ENCODE measurements at regions not wholly inside any gene's neighbourhood (a gene's known extent, or its start where the extent isn't known, plus 50 kb on each side); places are given as distances from the start of the nearest gene placed in this dataset.

GRCh38 chr9:108108280-108108851 lies 618.8 kb upstream of the KLF4 start (continued):
- TF ChIP-seq ZSCAN4 (tag by site-specific recombination; IDR thresholded peaks at IDR 0.05) (no peak), ZBTB20 (tag by site-specific recombination; IDR thresholded peaks at IDR 0.05) (no peak), AEBP2 (tag by site-specific recombination; IDR thresholded peaks at IDR 0.05; ENCODE audit: borderline replicate concordance) (no peak), ZNF155 (tag by site-specific recombination; IDR thresholded peaks at IDR 0.05) (no peak), PRDM6 (tag by site-specific recombination; IDR thresholded peaks at IDR 0.05) (no peak), ZSCAN30 (tag by site-specific recombination; IDR thresholded peaks at IDR 0.05) (no peak), ZNF561 (tag by site-specific recombination; IDR thresholded peaks at IDR 0.05; ENCODE audit: borderline replicate concordance) (no peak), ZEB2 (tag by site-specific recombination; IDR thresholded peaks at IDR 0.05) (no peak)

- POLR2A ChIA-PET: no interaction called here
Measured at GRCh38 chr9:108105885-108106284, 616.3 kb upstream of the KLF4 start.

More at GRCh38 chr9:108105885-108106284, 616.3 kb upstream of the KLF4 start:
- Histone ChIP-seq H3K36me3 (ENCODE audit: control insufficient read depth in 2 of 2, insufficient read depth in 1 of 2, low read length in 2 of 2) (no peaks in the 10 kb centered on the region), H3K4me1 (ENCODE audit: control insufficient read depth, insufficient read depth, low read length) (no peaks in the 10 kb centered on the region), H3K4me3 (ENCODE audit: low read depth, low read length) (no peak overlapping the region), H3K9me3 (ENCODE audit: control insufficient read depth, insufficient read depth, low read depth, low read length) (no peaks in the 10 kb centered on the region), H3K27ac (ENCODE audit: extremely low read depth, low read depth, low read length) (no peak overlapping the region)
- CTCF ChIA-PET: no interaction called here
- TF ChIP-seq ZBTB49 (tag by site-specific recombination; IDR thresholded peaks at IDR 0.05; ENCODE audit: low read depth) (no peak), ZNF18 (tag by site-specific recombination; IDR thresholded peaks at IDR 0.05) (no peak), ZNF623 (tag by site-specific recombination; IDR thresholded peaks at IDR 0.05) (no peak), ZNF157 (tag by site-specific recombination; IDR thresholded peaks at IDR 0.05) (no peak), ZNF610 (tag by site-specific recombination; IDR thresholded peaks at IDR 0.05; ENCODE audit: borderline replicate concordance) (no peak), ZNF426 (tag by site-specific recombination; IDR thresholded peaks at IDR 0.05) (no peak), ZFP37 (tag by site-specific recombination; IDR thresholded peaks at IDR 0.05) (no peak)
